CD4-positive, alpha-beta T cell treated with Interferon alpha-2 for 1 hour (primary cell): ENCODE measurements at regions not wholly inside any gene's neighbourhood (a gene's known extent, or its start where the extent isn't known, plus 50 kb on each side); places are given as distances from the start of the nearest gene placed in this dataset.

ENCODE experiments used
- DNase-seq, 2 donors: peaks; one replicate each; pipeline ENCODE4 v3.0.0-alpha.2; 2020 to 2022

DNA sequence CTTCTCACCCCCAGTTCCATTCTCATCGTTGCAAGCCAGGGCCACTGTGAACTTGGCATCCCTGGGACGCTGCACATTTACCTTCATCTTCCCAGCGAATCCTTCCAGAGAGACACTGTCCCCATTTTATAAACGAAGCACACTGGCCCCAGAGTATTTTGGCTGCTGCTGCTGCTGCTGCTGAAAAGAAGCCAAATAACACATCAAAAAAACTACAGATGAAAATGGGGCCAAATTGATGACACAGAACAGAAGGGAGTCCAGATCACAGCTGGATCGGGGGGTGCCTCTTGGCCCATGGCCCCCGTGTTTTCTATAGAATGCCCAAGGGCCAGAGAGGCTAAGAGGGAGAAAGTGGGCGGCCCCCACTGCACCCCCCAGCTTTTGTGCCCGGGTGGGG, 221.0 kb upstream of the IGF1R start:
- no peak for DNase-seq

GRCh38 chr15:98428253-98428989, 219.9 kb upstream of the IGF1R start:
- peak; percentile 28 to 46 for DNase-seq

- DNase-seq = no peak
These were observed 217.2 kb upstream of the IGF1R start for GRCh38 chr15:98431171-98431570.

DNA sequence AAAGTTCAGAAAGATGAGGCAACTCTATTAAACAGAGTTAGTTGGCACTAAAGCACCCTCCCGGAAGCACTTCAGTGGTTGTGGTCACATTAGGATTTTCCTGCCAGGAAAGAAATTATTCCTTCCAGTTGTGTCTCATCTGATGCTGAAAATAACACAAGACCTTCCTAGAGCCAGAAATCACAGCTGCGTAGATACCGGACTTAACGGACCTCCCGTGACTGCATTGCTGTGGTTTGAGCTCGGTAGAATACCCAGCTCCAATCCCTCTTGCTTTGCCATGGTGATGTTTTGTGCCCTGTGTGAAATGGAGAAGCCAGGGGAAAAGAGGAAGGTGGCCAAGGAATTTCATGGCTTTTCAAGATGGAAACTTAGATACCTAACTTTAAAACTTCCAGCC, 215.0 kb upstream of the IGF1R start:
- DNase-seq = no peak

GRCh38 chr15:98433856-98434255, 214.5 kb upstream of the IGF1R start:
- DNase-seq = no peak

GRCh38 chr15:98437752-98438151, 210.6 kb upstream of the IGF1R start:
- DNase-seq = no peak

DNA sequence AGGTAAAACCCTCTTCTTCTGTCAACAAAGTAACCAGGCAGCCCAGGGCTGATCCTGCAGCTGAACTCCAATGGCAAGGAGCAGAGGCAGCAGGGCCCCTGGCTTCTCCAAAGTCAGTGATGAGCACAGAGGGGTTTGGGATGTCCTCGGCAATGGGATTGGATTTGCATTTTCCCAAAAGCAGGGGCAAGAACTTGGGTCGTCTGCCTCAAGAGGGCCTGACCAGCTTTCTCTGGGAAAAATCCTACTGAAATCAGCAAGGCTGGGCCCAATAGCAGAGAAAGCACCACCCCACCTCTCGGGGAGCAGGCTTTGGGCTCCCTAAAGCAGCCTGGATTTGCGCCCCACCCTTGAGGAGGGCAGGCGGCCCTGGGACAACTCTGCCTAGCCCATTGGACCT, 210.0 kb upstream of the IGF1R start:
- DNase-seq = no peak

DNA sequence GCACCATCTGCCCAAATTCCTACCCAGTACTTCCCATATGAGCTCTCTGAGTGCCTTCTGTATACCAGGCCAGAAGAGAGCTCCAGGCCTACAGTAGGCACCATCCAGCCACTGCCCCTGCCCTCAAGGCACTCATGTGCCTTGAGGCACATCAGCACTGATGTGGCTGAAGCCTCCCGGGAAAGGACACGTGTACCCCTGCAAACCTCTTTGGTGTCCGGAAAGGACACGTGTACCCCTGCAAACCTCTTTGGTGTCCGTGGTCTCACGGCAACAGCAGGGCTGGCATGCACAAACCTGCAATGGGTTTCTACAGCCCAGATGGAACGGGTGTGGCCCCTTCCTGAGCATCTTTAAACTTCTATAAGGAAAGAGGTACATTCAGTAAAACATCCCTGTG, 209.4 kb upstream of the IGF1R start:
- no peak for DNase-seq

DNA sequence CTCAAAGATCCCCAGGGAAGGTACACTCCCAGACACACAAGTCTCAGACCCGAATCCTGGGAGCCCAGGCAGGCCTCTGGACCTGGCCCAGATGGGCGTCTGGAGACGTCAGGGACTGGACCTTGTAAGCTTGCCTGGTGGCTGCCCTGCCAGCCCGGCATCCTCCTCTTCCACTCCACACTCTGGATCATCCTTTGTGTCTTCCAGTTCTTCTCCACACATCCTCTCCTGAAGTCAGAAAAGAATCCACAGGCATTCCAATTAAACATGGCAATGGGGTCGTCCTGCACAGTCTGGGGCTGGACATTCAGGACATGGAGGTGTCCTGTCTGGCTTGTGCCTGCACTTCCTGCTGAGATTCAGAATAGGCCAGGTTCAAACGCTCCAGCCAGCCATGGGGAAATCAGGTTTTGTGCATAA, 208.8 kb upstream of the IGF1R start:
- DNase-seq = no peak

DNA sequence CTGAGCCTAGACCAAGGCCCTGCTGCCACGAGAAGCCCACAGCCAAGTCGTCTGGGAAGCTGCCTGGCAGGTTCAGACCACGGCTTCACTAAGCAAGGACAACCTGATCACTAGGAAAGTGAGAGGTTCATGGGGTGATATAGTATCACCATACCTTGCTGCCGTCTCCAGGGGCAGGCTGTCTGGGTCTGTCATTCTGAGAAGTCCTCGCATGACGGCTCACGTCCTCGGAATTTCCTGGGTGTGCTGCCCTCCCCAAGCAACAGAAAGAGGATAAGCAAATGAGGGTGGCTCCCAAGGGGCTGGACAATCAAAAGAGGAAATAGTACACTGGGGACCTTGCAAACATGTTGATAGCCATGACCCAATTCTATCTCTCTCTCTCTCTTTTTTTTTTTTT, 207.4 kb upstream of the IGF1R start:
- no peak for DNase-seq

GRCh38 chr15:98441599-98441998, 206.7 kb upstream of the IGF1R start:
- no peak for DNase-seq

- DNase-seq = peak; percentile 30 to 50
These were observed 205.9 kb upstream of the IGF1R start for GRCh38 chr15:98442379-98442833.

DNA sequence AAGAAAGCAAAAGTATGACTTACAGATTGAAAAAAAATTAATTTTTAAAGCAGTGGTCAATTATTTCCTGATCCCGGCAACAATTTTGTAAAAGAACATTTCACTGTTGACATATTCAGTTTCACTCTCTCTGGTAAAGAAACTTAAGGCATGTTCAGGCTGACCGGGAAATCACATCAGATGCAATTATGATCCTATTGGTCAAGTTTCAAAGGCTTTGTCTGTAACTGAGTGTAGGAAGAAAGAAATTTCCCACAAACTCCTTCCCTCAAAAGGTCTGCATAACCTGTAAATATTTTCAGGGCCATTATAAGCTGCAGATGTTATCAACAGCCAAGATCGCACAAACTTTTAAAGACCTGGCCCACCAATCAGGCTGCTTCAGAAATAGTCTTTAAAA, 205.4 kb upstream of the IGF1R start:
- no peak for DNase-seq

DNA sequence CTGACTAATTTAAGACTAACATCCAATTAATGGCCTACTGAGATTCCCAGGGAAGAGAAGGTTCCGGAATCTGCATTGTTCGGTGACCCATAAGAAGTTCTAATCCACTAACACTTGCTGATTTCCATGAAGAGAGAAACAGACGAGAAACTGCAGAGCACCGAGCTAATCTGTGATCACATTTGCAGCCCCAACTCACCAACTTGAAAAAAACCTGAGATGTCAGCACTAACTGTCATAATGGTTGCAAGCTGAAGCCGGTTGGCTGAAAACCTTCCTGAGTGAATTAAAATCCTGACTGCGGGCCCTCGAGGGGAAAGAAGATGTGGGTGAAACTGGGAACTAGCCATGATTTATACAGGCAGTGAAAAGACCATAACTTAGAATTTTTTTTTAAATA, 204.8 kb upstream of the IGF1R start:
- DNase-seq = no peak

GRCh38 chr15:98444138-98444537, 204.2 kb upstream of the IGF1R start:
- DNase-seq = no peak

- DNase-seq = no peak
These were observed 203.0 kb upstream of the IGF1R start for GRCh38 chr15:98445315-98445714.

DNA sequence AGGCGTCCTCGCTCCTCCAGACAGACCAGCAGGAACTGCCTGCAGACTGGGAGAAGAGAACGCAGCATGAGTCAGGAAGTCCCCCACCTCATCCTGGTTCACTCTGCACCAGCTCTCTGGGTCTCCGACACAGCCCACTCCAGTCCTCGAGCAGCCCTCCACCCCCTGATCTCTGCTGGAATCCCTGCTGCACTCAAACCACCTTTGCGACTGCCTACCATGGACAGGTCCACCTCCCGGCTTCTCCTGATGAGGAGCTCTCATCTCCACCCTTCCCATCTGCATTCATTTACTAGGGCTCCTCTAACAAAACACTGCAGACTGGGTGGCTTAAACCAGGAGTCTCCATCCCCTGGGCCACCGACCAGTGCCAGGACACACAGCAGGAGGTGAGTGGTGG, 202.3 kb upstream of the IGF1R start:
- no peak for DNase-seq

- no peak for DNase-seq
These were observed 201.3 kb upstream of the IGF1R start for GRCh38 chr15:98447069-98447468.

DNA sequence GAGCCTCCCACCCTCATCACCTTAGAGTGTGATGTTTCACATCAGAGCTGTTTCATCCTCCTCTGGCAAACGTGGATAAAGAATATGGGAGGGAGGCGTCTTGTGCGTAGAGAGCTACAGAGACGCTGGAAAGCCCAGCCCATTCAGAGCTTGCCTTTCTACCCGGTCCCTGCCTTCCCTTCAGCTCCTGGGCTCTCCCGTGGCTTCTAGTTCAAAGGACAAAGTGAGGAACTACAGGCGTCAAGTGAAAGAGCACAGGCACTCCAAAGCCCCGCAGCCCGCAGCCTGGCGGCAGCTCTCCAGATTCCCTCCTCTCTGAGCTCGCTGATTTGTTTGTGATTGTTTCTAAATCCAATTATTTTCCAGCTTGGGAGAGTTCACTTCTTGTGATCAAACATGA, 197.1 kb upstream of the IGF1R start:
- DNase-seq = no peak

- DNase-seq = no peak
These were observed 196.1 kb upstream of the IGF1R start for GRCh38 chr15:98452238-98452637.

- no peak for DNase-seq
These were observed 192.4 kb upstream of the IGF1R start for GRCh38 chr15:98455904-98456303.

- DNase-seq = no peak
These were observed 171.8 kb upstream of the IGF1R start for GRCh38 chr15:98476559-98476958.

DNA sequence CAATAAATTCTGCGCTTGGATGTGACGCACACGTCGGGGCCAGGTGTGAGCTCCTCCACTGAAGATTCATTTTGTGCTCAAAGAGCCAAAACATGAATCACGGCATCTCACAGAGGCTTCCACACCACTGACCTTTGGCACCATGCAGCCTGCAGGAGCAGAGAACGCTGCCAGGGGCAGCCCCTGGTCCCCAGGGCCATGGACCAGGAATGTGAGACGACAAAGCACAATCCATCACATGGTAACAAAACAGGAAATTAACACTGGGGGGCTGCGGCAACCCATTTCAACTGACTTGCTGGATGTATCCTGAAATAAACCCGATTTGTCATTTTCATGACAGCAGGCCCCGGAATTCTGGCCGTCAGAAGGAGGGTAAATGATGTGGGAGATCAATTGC, 167.5 kb upstream of the IGF1R start:
- no peak for DNase-seq

- DNase-seq = no peak
These were observed 164.7 kb upstream of the IGF1R start for GRCh38 chr15:98483575-98484130.

DNA sequence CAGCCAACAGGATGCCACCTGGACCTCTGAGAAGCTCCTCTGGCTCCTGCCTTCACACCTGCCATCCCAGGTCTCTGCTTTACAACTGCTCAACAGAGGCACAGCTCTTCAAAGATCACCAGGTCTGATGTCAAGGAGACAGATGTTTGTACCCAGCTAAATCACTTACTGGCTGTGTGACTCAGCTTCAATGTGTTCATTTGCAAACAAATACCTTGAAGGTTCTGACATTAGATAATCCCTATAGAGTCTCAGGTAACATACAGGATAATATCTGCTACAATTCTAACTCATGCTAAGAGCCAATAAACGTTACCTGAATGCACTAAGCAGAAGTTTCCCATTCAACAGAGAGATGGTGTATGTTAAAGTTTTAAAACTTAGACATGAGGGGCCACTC, 163.4 kb upstream of the IGF1R start:
- DNase-seq = no peak
